GM19467 (cell line): ENCODE measurements at regions not wholly inside any gene's neighbourhood (a gene's known extent, or its start where the extent isn't known, plus 50 kb on each side); places are given as distances from the start of the nearest gene placed in this dataset.

Experiments used
- ATAC-seq: cut with Tn5 transposase; IDR thresholded peaks from one replicate; pipeline ENCODE4 v1.9.1; 2021; ENCODE audit warnings: mild to moderate bottlenecking, moderate library complexity; ENCODE audit not compliant: unreplicated experiment

DNA sequence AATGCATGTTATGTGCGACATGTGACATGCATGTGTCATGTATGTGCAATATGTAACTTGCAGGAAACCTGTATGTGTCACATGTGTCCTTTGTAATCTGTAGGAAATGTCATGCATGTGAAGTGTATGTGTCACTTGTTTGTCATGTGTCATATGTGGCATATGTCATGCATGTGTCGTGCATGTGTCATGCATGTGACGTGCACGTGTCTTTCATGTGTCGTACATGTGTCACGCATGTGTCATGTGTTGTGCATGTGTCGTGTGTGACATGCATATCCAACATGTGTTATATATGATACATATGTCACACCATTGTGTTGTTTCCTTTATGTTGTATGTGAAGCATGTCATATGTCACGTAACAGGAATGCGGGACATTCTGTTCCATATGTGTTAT is 2153.2 kb upstream of the PIK3C3 start:
- ATAC-seq = no peak

DNA sequence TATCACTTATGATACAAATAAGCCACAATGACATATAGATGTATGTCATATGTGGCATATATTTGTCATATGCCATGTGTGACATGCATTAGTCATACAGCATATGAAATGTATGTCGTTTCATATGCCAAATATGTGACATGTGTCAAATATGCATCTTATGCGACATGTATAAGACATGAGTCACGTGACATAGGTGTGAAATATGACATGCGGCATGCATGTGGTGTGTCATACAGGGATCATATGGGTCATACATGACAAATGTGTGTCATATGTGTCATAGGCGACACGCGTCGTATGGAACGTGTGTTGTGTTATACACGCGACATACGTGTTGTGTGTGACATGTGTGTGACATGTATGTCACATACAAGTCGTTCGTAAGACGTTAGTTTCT is 2154.0 kb upstream of the PIK3C3 start:
- no peak for ATAC-seq

DNA sequence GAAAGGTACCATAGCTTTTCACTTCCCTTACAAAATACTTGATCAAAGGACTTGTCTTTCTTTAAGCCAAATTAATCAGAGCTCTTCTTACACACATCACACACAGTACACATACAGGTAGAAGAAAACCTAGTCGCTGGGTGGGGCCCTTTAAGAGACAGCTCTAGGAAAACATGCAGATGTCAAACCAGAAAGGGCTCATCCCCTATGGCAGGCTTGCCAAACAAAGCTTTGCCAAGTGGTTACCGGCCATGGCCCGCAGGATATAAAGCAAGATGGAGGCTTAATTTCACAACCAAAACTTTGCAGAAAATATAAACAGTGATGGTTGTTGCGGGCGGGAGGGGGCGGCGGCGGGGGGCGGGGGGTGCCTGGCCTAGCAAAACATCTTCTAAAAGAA is 2156.0 kb upstream of the PIK3C3 start:
- no peak for ATAC-seq

DNA sequence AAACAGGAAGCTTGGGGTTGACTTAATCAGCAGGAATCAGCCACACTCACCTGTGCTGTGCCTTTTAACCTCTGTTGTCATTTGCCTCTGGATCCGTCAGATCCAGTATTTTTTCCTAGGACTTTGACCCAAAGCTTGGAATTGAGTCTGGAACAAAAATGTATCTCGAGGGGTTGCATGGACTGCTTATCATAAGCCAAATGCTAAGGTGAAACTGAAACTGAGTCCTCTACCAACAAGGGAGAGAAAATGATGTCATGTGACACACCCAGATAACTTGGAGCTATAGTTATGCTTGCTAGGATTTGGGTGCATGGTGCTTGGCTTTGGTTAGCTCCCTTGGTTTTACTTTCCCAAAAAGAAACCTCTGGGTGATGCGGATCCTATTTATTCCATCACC is 2158.6 kb upstream of the PIK3C3 start:
- no peak for ATAC-seq

DNA sequence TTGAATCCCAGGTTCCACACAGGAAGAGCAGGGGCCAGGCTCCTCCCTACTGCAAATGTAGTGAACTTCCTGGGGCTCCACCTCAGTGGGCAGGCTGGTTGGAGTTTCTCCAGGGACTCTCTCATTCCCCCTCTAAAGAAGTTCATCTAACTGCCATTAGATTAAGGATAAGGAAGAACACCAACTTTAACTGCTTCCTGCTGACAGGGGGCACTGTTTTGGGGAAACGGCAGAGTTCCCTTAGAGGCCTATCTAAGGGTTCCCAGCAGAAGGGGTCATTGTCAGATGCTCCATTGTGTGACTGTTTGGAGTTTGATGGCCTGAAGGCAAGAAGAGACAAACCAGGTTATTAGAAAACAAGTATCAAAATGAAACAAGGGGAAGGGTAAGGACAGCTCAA is 2159.7 kb upstream of the PIK3C3 start:
- no peak for ATAC-seq

DNA sequence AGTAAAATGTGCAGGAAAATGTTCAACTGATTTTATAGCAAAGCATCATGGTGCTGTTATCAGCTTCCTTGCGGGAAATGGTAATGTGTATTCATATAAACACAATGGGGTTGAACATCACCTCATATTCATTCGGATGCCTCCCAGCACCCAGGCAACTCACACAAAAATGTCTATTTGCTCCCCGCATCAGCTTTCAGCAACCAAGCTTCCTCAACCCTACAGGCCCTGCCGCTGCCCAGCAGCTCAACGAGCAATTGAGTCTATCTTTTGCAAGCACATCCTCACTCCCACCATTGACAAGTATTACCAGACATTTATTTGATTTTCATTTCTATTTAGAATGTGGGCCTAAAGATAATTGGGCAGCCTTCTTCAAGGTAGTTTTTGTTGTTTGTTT is 2161.4 kb upstream of the PIK3C3 start:
- no peak for ATAC-seq

DNA sequence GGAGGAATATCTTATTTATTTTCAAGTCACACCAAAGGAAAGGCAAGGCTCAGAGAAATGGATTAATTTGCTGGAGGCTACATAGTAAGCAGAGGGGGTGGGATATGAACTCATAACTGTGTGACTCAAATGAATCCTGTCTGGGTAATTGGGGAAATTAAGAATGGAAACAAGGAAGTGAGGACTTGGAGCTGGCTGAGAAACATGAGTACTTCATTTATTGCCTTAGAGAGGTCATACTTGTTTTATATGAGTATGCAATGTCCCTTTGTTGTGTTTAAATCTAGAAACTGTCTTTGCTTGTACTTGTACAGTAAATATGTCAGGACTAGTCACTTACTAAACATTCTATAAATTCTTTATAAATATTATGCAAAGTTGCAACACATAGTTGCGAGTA is 2166.7 kb upstream of the PIK3C3 start:
- no peak for ATAC-seq

DNA sequence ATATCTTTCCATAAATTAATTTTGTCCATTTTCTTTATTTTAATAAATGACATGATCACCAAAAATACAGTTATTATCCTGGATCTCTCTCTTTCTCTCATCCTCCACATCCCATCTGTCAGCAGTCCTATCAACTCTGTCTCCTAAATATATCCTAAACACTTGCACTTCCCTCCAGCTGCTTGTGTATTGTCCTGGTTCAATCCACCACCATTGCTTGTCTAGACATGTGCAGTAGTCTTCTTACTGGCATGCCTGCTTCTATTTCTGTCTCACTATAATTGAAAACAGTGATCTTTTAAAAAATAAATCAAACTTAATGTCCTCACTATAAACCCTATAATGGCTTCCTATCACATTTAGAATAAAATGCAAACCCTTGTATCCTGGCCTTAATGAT is 2168.6 kb upstream of the PIK3C3 start:
- no peak for ATAC-seq

DNA sequence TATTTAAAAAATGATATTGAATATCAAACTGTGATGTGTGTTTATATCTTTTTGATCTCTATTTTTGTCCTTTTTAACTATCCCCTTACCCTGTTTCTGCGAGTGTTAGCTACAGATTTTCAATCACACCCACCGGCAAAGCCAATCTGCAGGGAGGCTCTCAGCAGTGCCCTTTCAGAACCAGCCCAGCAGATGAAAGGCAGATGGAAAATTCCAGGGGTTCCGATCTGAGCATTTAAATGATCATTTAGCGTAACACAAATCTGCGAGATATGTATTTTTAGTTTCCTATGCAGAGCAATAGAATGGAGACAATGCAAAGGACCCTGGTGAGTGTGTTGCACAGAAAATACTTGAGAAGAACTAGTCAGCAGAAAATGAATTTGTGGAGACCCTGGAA is 2170.5 kb upstream of the PIK3C3 start:
- no peak for ATAC-seq

DNA sequence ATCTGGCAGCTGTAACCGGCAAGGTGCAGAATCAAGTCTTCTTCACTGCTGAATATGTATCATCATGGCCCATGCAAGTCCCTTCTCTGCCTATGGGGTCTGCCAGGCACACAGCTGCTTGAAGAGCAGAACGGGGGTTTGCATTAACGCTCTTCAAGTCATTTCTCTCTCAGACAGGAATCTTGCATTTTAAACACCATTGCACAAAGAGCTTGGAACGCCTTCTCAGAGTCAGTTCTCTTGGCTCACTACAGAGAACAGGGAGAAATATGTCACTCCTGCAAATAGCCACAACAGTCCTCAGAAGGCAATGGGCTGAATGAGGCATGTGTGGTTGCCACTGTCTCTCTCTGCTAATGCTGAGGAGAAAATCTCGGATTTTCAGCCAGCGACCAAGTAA is 2173.5 kb upstream of the PIK3C3 start:
- ATAC-seq = no peak

DNA sequence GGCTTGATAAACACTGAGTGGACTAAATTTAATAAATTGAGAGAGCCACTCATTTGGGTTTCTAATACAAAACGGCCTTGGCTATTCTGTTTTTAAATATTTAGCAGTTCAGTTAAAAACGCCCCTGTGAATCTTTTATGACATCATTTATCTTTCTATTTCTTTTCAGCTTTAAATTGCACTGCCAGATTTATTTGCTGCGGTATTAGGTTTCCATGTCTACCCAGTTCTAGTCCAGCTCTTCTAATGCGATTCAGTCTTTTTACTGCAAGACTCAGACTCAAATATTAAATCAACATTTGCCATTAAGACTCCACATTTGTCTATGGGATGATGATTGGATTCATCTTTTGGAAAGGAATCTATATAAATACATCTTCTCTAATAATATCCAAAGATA is 2174.3 kb upstream of the PIK3C3 start:
- ATAC-seq = no peak

DNA sequence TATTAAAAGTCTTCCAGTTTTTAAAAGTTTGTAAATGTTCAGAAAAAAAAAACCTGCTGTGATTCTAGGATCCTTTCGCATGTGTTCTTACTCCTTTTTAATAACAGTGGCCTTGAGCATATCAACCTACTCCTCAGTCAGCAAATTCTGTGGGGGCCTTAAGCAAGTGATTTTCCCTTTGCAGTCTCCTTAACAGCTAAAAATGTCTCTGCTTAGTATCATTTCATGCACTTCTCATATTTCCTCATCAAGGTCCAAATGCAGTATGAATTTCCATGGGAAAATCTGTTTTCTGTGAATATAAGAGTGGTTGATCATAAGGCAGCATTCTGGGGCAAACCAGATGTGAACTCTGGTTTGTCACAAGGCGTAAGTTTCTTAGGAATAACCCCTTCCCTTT is 2175.1 kb upstream of the PIK3C3 start:
- no peak for ATAC-seq

DNA sequence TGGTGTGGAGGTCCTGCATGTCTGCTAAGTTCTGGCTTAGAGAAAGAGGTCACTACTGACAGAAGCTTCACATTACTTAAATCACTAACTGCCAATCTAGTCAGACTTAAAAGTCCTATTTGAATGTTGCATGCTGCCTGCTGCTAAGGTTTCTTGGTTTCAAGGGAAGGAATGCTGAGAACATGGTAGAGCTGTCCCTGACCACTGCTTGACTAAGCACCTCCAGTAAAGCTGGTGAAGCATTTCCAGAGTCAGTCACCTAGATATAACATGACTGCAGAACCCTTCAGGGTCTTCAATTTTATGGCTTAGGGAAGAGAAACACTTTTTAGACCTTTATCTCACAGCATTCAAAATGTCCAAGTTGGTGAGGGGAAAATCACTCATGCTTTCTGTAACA is 2178.3 kb upstream of the PIK3C3 start:
- no peak for ATAC-seq

DNA sequence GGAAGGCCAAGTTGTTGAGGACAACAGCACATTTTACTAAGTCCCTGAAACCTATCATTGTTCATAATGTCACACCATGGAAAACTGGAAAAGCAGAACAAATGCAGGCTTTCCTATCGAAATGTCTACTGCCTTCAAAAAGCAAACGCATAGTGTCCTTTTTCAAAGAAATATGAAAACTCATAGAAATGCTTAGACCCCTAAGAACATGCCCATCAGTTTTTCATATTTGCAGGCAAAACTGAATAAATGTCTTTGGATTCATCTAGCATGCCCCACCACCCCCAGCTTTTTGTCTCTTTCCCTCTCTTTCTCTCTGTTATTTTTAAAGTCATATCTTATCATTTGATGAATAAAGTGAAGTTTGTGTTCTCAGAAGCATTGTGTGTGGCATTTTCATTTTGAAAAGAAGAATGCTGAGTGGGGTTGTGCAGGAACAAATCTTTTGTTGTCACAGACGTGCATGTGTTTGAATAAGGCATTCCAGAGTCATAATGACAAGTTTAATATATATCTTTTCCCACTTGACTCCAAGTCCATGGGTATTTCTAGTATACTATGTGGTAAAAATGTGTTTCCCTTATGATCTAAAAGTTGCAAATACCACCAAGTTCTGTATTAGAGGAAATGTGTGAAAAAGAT is 2180.0 kb upstream of the PIK3C3 start:
- ATAC-seq = no peak

DNA sequence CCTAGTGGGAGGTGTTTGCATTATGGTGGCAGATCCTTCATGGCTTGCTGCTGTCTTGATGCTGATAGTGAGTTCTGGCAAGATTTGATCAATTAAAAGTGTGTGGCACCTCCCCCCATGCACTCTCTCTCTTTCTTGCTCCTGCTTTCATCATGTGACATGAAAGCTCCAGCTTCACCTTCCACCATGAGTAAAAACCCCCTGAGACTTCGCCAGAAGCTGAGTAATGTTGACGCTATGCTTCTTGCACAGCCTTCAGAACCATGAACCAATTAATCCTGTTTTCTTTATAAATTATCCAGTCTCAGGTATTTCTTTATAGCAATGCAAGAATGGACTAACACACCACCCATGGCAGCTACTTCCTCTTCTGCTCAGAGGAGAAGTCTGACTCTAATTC is 2181.4 kb upstream of the PIK3C3 start:
- no peak for ATAC-seq

DNA sequence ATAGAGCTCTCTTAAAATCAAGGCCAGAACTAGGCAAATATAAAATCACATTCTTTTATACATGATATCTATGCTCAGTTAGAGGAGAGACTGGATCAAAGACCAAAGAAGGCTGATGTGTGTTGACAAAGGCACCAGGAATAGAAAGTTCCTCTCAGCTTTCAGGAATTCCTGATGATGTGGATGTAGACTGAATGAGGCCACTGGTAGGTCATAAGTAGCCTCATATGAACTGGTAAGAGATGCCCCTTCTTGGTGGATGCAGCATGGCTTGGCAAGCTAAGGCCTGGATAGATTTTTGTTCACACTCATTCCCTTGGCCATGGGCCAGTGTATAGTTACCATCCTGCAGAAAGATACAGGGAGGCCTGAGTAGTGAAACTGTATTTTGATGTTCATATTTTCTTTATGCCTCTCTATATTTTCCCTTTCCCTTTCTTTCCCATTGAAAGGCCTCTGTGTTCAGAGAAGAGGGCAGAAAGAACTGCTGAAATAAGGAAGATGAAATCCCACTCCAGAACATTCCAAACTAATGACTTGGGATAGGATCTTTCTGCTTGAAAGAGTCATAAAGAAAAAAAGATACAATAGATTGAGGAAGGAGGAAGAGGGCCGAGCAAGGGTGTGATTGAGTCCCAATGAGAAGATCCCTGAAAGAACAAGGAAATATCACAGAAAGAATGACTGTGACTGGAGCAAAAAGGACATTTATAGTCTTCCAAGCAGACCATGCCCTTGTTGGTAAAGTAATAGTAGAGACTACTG is 2182.7 kb upstream of the PIK3C3 start:
- ATAC-seq = no peak

DNA sequence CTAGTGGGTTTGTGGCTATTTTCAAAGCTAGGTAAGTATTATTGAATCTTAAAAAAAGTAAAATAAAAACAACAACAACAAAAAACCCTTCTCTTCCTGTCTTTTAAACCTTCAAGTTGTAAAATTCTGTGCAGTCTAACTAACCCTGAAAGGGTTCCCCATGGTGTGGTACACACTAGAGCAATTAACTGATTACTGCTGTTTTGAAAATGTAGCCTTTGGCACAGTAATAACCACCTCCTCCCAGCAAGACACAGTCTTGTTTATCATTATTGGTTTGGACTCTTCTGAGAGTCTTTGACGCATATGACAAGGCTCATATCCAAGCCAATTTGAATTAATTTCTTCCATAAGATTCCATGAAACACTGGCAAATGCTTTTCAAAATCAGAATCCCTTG is 2184.6 kb upstream of the PIK3C3 start:
- ATAC-seq = no peak

DNA sequence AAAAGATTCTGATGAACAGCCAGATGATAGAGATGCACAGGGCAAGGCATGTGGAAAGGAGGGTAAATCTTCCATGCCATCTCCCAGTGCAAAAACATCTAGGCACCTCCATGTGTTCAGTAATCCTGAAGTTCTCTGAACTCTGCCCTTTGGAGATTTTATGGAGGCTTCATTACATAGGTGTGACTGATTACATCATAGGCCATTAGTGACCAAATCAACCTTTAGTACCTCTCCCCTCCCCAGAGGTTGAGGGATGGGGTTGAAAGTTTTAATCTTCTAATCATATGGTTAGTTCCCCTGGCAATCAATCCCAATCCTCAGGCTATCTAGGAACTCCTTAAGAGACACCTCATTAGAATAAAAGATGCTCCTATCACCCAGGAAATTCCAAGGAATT is 2190.2 kb upstream of the PIK3C3 start:
- no peak for ATAC-seq

DNA sequence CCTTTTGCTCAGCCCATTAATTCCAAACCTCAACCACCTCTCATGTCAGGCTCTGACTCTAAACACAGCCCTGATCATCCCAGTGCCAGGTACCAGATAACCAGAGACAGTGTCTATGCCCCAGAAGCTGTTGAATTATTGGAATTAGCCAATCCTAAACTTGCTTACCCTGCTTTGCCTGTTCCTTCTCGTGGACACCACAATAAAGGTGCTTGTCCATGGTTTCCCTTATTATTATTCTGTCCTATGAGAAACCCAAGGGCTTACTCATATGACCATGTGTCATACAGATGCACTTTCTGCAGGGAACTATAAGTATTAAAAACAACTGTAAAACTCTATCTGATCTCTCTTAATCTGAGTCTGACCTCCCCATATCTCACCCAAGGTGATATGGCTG is 2193.8 kb upstream of the PIK3C3 start:
- no peak for ATAC-seq

DNA sequence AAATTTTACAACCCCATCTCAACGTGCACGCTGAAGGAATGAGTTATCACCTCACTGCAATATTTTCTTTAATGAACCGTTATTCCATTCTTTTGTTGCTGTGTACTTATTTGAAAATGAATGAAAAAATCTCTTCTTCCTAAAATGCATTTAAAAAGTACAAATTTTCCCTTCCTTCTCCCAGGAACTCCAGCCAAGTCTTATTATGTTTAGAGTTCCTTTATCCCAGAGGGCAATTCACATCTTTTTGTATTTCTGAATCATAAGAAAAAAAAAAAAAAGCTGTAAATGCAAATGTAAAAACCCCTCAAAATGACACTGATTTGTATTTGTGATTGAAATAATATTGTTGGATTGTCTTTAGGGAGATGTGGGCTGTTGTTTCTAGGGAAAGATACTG is 2194.3 kb upstream of the CELF4 start:
- ATAC-seq = no peak

DNA sequence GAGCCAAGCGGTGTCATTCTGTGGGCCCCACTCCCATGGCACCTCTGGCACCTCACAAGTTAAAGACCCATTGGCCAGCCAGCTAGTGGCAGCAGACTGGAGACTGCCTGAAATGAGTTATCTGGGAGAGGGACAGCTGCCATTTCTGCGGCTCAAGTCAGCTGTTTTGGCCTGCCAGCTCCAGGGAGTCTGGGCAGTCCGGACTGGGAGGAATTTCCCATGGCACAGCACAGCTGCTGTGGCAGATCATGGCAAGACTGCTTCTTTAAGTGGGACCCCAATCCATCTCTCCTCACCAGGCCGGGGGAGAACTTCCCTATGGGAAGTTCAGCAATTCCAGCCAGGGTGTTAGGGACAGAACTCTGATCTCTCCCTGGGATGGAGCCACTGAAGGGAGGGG is 2187.6 kb upstream of the CELF4 start:
- ATAC-seq = no peak

DNA sequence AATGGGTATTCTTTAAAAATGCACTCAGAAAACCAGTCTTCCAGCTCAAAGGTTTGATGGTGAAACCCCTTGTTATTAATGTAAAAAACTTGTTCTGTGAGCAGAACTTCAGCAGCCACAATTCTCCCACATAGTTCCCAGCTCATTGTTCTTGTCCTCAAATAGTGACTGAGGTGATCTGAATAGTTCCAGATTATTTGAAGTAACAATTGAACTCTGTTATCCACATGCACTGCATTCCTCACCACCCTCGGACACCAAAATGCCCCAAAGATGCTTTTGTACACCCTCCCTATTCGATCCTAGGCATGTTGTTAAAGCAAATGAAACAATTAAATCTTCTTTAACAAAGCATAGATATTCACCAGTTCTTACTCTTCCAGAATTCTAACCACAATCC is 2186.8 kb upstream of the CELF4 start:
- no peak for ATAC-seq

DNA sequence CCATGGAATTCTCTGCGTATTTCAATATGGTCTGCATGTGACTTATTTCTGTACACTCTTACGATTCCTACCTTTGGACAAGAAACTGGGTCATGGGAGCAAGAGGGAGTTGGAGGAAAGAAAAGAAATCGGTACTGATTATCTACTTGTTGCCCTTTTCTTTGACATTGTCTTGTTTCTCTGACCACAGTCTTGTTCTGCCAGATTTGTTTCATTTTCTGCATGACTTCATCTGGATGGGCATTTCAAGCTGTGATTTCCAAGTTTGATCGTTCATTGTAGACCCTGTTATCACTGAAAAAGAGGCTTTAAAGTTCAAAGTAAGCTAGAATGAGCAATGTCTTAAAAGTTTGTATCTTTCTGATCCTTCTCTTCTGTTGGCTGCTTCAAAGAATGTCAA is 2186.3 kb upstream of the CELF4 start:
- no peak for ATAC-seq
